Activated CD8-positive, alpha-beta memory T cell treated with anti-CD3 and anti-CD28 coated beads for 24 hours (primary cell): ENCODE measurements at regions not wholly inside any gene's neighbourhood (a gene's known extent, or its start where the extent isn't known, plus 50 kb on each side); places are given as distances from the start of the nearest gene placed in this dataset.

Experiments
- DNase-seq: peaks from one replicate; pipeline ENCODE4 v3.0.0-alpha.2; 2020

DNA sequence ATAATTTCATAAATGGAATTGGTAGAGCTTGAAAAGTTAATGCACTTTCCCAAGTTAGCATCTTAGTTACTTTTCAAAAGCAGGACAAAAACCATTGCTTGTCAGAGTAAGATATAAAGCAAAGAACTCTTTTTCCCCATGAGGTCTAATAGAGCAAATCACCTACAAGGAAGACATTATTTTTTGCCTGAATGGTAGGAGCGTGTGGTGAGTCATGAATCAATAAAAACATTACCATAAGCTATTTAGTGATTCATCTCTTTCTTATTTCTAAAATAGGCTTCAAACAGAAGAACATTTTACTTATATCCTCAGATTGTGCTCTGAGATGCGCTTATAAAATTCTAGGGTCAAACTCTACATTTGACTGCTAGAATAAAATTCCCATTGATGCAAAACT lies 109.4 kb upstream of the GPRIN3 start:
- DNase-seq = no peak

DNA sequence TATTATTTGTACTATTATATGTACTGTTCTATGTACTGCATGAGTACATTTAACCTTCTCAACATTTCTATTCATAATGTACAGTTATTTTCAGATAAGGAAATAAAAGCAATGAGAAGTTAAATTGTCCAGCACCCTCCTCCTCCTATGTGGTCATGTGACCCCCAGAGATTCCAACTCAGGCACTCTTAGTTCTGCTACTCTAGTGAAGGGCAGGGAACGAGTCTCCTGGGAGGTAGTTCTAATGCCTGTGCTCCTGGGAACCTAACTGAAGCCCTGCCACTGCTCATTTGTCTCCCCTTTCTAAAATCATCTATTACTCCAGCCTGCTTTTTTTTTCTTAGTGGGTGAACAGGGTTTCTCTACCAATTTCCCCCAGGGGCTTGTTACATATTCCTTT lies 105.9 kb upstream of the GPRIN3 start:
- DNase-seq = no peak

DNA sequence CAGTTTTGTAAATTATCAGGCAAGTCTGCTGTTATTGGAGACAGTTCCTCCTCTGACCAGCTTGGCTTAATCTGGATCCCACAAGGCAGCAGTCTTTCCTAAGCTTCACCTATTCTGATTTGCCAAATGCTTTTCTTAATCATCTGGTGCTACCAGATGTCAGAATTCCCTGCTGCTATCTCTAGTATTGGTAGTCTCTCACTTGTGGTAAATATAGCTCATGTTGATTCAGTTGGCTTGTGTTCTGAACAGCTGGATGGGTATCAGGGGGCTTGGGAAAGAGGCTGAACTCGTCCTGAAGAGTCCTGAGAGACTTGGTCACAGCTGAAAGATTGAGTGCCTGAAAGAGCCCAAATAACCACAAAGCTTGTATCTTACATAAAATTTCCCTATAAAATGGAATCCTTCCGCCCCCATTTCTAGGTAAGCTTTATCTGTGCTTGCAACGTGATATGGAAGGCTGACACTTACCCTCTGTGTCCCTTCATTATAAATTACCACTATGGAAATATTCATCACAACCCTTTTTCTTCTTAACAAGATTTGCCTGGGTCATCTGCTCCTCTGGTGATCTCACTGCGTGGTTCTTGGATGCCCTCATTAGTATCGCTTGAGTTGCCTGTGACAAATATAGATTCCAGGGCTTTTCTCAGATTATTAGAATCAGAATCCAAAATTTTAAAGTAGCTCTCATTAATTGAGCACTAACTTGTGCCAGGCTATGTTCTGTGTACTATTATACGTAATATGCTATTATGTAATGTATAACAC lies 104.1 kb upstream of the GPRIN3 start:
- no peak for DNase-seq

DNA sequence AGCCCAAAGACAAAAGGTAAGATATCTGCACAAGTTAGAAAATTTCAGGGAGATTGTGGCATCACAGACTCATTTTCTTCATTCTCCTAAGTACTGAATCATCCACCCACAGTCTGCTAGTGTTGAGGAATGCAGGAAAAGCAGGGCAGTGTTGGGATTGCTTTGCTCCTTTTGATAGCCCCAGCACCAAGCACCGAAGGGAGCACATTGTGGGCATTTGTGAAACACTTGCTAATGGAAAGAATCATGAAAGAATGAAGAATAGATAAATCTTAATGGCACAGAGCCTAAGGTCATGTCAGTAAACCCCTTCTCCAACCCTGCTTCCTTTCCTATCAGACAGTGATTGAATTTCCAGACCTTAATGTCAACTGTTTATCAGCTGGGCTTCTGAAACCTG lies 103.1 kb upstream of the GPRIN3 start:
- DNase-seq = no peak

DNA sequence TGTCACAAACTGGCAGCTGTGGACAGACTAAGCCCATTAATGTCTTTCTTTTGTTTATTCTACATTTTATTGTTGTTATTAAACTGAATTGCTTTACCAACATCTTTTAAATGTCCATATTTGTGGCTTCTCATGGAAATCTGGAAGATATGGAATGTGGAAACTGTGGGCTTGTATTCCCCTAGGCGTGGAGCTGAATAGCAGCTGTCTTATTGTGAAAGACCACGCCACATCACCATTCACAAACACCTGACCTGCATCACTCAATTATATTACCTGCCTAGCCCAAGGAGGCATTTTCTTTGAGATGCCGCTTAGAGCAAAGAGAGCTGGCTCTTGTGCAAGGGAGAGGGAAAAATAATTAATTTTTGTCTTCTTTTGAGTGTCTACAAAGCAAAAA lies 96.9 kb upstream of the GPRIN3 start:
- DNase-seq = no peak

DNA sequence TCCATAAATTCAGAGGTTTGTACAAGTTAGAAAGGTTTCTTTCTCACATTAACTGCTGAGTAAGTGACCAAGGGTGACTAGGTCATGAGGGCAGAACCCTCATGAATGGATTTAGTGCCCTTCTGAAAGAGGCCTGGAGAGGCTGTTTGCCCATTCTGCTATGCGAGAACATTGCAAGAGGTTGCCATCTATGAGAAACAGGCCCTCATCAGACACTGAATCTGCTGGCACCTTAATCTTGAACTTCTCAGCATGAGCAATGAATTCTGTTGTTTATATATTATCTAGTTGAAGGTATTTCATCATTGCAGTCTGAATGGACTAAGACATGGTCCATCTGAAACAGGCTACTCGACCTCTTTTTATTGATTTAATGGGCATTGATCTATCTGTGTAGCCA lies 96.2 kb upstream of the GPRIN3 start:
- DNase-seq = no peak

DNA sequence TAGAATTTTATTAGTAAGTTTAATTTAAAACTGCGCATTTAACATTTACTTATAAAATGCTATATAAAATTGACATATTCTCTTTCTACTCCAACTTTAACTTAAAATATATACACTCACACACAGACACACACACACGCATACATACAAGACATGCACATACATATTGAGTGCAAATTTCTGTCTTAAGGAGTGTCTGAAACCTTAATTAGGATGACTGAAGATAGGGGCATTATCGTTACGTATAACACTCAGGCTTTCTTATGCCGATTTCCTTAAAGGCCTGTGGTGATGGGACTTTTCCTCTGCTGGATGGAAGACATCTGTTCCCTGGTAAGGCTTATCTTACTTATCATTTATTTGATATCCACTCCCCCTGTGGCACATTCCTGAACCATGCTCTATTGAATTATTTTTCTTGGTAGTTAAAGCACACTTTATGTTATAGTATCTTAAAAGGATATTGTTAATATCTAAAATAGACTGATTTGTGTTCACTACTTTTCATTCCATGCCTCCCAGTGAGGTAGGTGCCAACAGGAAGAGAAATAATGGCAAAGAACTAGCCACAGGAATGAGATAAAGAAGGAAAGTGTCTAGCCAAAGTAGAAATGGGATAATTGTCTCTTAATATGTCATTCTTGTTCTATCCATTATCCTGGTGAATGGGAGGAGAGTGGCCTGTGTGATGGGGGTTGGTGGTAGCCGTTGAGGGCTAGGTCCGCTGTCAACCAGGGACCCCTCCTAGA lies 92.9 kb upstream of the GPRIN3 start:
- no peak for DNase-seq

DNA sequence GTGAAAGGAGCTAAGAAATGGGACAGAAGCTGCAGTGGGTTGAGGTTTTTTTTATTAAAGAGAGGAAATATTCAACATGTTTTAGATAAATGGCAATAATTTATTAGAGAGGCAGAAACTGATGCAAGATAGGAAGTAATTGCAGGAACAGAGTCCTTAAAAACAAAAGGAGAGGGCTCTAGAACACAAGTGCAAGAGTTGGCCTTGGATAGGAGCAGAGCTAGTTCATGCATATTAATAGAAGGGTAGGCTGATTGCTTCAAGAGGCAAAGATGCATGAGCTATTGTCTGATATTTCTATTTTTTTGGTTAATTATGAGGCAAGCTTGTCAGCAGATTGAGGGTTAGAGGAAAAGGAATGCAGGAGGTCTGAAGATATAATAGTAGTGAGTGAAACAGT lies 91.0 kb upstream of the GPRIN3 start:
- no peak for DNase-seq

DNA sequence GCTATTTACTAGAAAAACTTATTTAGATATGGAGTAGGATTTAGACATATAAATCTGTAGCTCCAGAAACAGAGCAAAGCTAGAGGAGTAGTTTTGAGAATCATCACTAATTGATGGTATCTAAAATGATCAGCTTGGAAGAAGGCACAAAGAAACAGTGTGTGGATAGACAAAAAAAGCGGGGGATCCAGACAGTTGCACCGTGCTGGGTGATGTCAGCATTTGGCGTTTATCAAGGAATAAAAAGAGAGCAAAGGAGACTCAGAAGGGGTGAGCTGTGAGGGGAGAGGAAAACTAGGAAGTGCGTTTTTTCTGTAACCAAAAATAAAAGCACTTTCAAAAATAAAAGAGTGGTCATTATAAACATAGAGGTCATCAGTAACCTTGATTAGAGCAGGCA lies 90.5 kb upstream of the GPRIN3 start:
- no peak for DNase-seq

DNA sequence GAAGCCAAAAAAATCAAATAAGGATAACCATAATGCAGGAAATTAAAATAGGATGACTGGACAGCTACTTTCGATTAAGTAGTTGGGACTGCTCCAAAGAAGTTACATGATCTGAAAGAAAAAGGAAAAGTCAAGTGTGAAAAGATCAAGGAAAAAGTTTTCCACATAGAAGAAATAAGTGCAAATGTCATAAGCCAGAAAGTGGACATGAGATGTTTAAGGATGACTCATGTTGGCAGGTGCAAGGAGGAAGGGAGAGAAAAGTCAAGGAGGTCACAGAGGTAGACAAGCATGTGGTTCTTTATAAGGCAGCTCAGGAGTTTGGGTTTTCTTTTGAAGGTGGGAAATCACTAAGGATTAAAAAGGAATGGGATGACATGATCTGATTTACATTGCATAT lies 89.8 kb upstream of the GPRIN3 start:
- DNase-seq = no peak

DNA sequence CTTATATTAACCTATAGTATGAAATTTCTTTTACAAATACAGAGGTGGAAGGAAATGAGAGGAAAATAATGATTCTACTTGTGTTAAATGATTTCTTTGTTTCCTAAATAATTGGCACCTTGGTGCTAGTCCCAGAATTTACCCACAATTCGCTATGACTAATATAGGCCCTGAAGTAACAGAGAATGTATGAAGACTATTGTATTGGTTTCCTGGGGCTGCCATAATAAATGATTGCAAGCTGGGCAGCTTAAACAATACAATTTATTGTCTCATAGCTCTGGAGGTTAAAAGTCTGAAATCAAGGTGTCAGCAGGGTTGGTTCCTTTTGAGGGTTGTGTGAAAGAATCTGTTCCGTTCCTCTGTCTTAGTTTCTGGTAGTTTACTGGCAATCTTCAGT lies 74.8 kb upstream of the GPRIN3 start:
- DNase-seq = no peak

DNA sequence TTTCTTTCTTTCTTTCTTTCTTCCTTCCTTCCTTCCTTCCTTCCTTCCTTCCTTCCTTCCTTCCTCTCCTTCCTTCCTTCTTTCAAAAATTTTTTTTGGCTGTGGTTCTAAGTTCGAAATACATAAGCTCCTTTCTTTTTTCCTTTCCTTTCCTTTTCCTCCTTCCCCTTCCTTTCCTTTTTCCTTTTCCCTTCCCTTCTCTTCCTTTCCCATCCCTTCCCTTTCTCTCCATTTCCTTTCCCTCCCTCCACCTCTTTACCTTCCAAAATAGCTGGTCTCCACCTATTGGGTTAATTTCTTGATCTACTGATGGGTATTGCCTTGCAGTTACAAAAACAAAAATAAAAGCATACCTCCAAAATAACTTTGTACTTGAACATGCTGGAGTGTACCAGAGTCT lies 73.4 kb upstream of the GPRIN3 start:
- DNase-seq = no peak

DNA sequence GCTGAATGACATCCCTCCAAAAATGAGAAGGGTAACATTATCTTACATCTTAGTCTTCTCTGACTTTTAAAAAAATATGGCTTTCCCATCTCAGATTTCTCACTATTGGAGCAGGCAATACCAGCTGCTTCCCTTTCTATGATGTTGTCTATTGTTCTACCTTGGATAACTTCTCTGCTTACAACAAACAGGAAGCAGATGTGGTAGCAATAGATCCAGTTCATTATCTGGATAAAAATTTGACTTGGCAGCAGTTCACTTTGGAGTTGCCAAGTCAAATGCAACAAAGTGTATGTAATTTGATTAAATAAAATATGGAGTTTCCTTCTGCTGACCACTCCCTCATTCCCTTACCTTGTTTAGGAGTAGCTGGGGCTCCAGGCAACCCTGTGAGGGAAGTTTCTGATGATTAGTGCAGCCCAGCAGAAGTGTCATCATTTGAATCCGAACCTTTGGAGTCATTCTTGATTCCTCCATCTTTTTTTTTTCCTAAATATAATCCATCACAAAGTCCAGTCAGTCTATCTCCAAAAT lies 72.0 kb upstream of the GPRIN3 start:
- no peak for DNase-seq

DNA sequence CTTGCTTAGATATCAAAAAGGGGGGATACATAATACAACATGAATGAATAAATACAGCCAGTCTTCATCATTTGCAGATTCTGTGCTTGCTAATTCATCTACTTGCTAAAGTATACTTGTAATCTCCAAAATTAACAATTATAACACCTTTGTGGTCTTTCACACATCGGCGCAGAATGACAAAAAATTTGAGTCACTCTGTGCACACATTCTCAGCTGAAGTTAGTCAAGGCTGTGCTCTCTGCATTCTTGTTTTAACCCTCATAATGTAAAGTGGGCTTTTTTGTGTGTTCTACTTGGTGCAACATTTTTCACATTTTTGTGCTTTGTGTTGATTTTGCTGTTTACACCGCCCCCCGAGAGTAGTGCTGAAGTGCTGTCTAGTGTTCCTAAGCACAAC lies 65.8 kb upstream of the GPRIN3 start:
- no peak for DNase-seq

DNA sequence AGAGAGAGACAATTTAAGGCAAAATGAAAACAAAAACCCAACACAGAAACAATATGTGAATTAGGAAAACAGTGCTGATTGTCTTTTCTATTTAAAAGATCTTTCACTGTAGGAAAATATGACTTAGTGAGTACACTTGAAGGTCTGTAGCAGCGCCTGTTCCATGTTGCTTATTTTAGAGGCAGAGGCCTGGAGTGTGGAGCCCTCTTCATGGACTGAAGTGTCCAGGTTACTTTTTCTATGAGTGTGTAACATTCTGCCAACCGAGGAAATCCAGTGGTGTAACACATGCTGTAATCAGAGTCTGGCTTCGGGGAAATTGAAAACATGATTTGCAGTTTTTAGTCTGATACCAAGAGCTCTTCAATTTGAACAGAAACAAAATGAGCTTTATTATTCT lies 64.0 kb upstream of the GPRIN3 start:
- no peak for DNase-seq

DNA sequence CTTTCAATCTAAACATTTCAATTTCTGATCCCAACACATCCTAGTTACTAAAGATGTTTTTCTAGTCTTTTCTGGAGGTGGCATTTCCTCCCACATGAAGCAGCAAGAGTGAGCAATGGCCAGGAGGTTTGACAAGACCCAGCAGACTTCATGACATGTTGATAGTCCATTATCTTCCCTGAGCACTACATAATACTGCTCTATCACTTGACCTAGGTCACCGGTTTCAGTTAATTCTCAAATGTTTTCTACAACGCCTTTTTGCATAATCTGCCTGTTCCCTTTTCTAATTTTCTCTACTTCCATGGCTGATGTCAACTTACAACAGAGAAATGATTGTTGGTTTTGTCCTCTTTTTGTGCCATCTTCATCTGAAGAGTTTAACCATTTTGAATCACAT lies 62.0 kb upstream of the GPRIN3 start:
- no peak for DNase-seq

DNA sequence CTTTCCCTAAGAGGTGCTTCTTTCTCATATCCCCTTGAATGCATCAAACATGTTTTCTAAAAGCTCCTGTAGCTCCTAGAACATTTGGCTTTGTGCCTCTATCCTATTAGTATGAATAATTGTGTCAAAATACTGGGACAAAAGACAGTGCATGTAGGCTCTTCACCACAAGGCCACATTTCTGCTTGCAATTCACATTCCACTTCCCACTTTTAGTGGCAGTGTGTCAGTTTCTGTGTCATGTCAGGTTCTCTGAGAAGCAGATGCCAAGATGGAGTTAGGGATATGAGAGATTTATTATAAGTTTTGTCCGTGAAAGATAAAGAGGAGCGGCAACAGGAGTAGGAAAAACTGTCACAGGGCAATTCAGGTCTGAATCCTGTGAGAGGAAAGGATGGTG lies 61.3 kb upstream of the GPRIN3 start:
- no peak for DNase-seq

DNA sequence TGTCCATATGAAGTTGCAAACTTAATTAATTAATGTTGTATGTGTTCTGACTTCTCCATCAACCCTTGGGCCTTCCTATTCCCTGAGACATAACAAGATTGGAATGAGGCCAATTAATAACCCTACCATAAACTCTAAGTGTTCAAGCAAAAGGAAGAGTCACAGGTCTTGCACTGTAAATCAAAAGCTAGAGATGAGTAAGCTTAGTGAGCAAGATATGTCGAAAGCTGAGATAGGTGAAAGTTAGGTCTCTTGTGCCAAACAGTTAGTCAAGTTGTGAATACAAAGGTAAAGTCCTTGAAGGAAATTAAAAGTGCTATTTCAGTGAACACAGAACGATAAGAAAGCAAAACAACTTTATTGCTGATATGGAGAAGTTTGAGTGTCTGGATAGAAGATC lies 58.2 kb upstream of the GPRIN3 start:
- DNase-seq = no peak

DNA sequence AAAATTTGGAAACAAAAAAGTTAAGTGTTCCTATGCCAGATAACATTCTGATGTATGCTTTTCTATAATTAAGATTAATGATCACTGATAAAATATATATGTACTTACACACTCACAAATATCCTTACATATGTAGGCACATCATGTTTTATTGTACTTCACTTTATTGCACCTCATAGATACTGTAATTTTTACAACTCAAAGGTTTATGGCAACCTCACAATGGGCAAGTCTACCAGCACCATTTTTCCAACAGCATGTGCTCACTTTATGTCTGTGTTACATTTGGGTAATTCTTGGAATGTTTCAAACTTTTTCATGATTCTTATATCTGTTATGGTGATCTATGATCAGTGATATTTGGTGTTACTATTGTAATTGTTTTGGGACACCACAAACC lies 57.8 kb upstream of the GPRIN3 start:
- no peak for DNase-seq

DNA sequence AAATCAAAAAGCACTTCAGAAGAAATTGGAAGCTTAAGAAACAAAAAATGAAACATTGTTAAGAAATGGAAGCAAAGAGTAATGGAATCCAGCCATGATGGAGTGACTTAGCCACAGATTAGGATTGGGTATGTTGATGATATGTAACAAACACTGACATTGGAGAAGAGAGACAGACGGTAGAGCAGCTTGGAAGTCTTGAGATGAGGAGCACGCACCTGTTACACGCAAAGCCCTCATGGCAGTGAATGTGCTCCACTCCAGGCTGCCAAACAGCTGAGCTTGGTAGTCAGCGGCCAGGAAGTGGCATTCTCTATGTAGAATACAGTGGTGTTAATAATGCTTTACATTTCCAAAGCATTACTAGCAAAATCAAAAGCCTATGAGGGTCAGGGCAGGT lies 56.9 kb upstream of the GPRIN3 start:
- no peak for DNase-seq

DNA sequence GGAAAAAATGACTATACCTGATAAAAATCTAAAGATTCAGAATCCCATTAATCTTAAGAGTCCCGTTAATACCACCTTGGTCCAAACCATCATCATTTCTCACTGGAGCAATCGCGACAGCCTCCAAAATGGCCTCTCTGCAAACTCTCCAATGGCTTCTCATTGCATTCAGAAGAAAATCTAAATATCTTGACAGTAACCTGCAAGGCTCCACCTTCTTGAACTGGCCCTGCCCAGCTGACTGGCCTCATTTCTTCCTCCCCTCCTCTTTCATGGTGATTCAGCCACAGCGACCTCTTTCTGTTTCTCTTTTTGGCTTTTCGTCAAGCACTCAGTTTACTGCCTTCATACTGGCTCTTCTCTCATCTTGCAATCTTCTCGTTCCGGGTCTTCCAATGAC lies 56.2 kb upstream of the GPRIN3 start:
- DNase-seq = no peak

DNA sequence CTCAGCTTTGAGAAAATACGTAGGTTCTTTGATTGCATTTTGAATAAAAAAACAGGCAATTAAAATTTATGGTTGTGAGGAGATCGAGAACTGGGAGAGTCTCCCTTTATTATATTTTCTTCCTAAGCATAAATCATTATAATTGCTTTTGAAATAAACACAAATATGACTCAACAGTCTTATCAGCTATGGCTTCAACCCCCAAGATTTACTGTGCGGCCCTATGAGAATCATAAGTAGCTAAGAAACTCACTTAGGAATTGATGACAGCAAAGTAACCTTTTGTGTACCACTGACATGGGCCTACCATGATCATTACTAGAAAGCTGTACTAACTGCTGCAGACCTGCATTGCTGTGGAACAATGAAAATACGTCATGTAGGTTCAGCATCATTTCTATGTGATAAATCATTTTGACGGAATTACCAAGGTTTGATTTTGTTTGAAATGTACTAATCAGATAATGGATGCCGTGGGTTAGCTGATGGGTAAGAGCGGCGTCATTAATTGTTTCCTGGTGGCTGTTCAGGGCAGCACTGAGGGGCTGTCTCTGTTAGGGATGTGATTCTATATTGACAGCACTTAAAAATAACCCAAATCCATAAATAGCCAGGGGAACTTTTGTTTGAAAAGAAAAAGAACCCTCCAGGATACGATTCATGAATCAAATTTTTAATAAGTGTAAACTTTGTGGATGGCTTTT lies 51.5 kb upstream of the GPRIN3 start:
- no peak for DNase-seq

DNA sequence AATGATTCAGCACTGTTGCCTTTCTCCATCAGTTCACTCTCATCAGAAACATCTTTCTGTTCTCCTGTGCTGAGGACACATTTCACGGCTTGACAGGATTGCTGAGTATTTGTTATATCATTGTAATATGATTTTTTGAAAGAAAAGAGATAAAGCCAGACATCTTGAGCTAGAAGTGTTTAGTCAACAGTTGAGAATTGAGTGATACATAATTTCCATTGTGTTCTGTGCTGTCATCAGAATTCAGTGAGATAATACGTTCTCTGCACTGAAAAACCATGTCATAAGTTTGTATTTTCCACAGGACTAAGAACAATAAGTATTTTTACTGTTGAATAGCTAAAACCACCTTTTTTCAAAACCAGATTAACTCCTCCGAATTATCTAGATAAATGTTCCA lies 50.2 kb upstream of the GPRIN3 start:
- DNase-seq = no peak
